OCI-LY3 (cell line): ENCODE measurements at regions not wholly inside any gene's neighbourhood (a gene's known extent, or its start where the extent isn't known, plus 50 kb on each side); places are given as distances from the start of the nearest gene placed in this dataset.

Experiments used
- EZH2phosphoT487 ChIP-seq: fragments of 200-600 bp; shearing (Covaris generic); IDR thresholded peaks from 2 replicates; pipeline ENCODE4 v1.6.1; 2018; ENCODE audit warnings: antibody characterized with exemption, mixed run types, low read depth
- TF ChIP-seq, protein P1 (sequence below): fragments of 200-600, 300-600 bp; sonication (generic); IDR thresholded peaks from 2 replicates; pipeline ENCODE4 v1.5.1; 2014; ENCODE audit warnings: antibody characterized with exemption, low read length, low read depth

DNA sequence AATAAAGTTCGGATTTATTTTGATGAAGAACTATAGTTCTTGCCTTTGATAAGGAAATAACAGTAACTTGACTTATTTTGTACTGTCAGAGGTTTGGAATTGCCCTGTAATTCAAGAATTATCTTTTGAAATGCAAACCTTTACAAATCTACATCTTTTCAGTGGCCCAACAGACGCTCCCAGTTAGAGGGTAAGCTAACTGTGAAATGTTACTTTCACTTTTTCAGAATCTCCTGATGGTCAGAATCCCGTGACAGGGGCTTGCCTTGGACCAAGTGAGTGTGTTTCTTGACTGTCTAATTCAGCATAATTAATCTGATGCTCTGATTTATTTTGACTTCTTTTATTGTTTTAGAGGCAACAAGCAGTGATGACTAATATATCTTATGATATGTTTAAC, 262.5 kb downstream of the PLOD2 start:
- TF ChIP-seq, protein P1, sequence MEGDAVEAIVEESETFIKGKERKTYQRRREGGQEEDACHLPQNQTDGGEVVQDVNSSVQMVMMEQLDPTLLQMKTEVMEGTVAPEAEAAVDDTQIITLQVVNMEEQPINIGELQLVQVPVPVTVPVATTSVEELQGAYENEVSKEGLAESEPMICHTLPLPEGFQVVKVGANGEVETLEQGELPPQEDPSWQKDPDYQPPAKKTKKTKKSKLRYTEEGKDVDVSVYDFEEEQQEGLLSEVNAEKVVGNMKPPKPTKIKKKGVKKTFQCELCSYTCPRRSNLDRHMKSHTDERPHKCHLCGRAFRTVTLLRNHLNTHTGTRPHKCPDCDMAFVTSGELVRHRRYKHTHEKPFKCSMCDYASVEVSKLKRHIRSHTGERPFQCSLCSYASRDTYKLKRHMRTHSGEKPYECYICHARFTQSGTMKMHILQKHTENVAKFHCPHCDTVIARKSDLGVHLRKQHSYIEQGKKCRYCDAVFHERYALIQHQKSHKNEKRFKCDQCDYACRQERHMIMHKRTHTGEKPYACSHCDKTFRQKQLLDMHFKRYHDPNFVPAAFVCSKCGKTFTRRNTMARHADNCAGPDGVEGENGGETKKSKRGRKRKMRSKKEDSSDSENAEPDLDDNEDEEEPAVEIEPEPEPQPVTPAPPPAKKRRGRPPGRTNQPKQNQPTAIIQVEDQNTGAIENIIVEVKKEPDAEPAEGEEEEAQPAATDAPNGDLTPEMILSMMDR, result no peak
- TF ChIP-seq EZH2phosphoT487, result no peak
